GM12872 (cell line): ENCODE measurements at regions not wholly inside any gene's neighbourhood (a gene's known extent, or its start where the extent isn't known, plus 50 kb on each side); places are given as distances from the start of the nearest gene placed in this dataset.
A peak's percentile ranks its signal among the peaks of the same experiment; 100 is the strongest.

ENCODE experiments used
- TF ChIP-seq, protein P1 (sequence below): IDR thresholded peaks from 3 replicates; pipeline ENCODE4 v1.5.1; 2011; ENCODE audit warnings: low read depth, mild to moderate bottlenecking, low read length, moderate library complexity; ENCODE audit not compliant: insufficient read depth

DNA sequence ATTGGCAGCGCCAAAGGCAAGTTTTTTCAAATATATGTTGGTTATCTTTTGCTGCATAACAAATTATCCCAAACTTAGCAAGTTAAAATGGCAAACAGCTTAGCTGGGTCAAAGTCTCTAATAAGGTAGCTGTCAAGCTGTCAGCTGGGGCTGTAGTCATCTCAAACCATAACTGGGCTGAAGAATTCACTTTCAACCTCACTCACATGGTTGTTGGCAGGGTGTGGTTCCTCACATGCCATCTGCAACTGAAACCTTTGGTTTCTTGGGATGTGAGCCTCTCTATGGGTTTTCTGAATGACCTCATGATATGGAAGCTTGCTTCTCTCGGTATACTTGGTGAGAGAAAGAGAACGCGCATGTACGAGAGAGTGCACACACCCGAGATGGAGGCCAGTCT is 125.4 kb downstream of the LRIG3 start:
- TF ChIP-seq, protein P1, sequence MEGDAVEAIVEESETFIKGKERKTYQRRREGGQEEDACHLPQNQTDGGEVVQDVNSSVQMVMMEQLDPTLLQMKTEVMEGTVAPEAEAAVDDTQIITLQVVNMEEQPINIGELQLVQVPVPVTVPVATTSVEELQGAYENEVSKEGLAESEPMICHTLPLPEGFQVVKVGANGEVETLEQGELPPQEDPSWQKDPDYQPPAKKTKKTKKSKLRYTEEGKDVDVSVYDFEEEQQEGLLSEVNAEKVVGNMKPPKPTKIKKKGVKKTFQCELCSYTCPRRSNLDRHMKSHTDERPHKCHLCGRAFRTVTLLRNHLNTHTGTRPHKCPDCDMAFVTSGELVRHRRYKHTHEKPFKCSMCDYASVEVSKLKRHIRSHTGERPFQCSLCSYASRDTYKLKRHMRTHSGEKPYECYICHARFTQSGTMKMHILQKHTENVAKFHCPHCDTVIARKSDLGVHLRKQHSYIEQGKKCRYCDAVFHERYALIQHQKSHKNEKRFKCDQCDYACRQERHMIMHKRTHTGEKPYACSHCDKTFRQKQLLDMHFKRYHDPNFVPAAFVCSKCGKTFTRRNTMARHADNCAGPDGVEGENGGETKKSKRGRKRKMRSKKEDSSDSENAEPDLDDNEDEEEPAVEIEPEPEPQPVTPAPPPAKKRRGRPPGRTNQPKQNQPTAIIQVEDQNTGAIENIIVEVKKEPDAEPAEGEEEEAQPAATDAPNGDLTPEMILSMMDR = no peak

DNA sequence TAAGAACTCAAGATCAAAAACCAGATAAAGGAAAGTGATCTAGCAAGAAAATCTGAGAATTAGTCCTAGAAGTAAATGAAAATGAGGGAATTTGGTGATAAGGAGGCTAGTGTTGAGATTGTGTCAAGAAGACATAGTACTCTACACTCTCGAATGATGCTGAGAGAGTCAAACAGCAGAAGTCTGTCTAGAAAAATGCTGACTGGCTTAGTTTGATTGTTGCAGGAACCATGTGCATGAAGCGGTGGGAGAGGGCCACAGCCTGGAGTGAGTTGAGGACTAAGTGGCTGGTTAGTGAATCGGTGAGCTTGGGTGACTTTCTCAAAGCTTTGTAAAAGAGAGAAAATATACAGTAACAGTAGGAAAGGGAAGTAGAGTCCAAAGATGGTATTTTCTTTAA is 124.5 kb downstream of the LRIG3 start:
- TF ChIP-seq, protein P1 = no peak

DNA sequence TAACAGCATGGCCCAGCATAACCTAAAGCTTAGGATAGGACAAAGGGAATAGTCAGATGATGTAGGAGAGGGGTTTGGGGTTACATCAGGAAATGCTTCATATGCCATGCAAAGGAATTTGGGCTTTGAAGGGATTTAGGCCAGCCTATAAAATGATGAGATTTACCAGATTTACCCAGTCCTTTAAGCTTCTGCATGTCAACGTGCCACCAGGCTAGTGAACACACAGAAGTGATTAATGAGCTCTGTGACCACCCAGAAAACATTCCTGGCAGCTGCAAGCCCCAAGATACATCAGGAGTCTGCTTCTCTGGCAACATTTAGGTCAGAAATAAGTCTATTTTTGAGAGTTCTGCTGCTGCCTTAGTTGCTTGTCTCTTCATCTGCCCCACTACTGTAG is 118.3 kb downstream of the LRIG3 start:
- TF ChIP-seq, protein P1 = no peak

DNA sequence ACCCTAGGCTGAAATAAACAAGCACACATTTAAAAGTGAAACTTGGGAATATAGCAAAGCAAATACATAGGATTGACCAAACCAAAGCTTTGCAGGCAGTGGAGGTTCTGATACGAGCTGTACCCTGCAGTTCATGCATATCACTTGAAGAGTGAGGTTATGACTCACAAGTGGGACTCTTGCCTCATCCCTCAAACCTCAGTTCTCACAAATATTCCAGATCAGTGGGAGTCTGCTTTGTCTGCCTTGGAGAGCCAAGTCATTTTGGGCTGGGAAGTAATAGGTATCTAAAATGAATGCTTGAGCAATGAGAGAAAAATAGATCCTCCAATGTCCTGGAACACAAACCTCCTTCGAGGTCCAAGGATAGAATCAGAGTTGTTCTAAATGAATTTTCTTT is 116.4 kb downstream of the LRIG3 start:
- TF ChIP-seq, protein P1 = no peak

DNA sequence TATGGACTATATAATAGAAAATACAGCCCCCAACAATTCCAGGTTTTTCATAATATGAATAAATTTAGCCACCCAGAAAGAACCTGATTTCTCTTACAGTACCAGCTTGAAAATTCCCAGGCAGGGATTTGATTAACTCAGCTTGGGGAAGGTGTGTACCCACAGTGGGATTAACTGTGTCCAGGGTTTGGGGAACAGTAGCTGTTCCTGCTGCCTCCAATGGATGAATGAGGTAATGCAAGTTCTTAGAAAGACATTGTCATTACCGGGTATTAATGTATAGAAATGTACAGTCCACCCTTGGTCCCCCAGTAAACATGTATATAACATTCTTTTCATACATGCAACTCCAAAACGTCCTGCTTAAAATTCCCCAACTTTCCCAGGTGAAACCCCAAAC is 115.6 kb downstream of the LRIG3 start:
- TF ChIP-seq, protein P1 = peak; percentile 63; the same call in 2 of the 3 replicates

DNA sequence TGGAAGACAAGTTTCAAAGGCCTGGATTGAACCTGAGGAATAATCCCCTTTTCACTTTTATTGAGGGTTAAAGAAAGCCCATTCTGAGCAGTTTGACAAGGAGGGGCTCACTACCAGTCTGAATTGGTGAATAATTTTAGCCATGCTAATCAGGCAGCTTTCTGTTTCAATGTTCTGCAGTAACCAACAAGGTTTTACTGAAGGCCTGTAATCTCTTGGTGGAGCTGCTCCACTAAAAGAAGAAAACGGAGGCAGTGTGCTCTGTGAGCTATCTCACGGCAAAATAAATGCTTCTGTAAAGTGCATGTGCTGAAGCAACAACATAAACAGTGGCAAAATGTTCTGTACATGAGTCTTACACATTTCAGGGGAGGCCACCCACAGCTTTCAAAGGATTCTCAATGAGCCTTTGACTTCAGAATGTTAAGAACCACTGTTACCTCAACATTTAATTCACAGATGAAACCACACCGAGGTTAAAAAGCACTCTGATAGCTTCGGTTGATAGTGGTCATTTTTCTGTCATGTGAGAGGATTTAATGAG is 111.2 kb downstream of the LRIG3 start:
- TF ChIP-seq, protein P1 = no peak

DNA sequence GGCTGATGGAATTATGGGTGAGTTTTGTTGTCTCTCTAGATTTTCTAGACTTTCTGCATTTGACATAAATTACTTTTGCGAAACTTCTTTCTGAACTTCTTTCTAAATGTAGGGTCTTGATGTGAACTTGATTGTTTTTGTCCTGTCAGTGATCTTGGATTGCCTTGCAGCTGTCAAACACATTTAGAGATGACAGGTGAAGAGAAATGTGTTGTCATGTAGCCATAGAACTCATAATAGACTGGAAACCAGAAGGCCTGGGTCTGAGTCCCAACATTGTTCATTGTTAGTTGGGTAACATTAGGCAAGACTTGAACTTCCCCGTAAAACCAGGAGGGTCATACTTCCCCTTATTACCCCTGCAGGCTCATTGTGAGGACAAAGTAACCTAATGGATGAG is 109.0 kb downstream of the LRIG3 start:
- TF ChIP-seq, protein P1 = no peak
